HG03571 (cell line): ENCODE measurements at regions not wholly inside any gene's neighbourhood (a gene's known extent, or its start where the extent isn't known, plus 50 kb on each side); places are given as distances from the start of the nearest gene placed in this dataset.

ENCODE experiments used
- ATAC-seq: cut with Tn5 transposase; IDR thresholded peaks from one replicate; pipeline ENCODE4 v1.9.1; 2021; ENCODE audit not compliant: unreplicated experiment

DNA sequence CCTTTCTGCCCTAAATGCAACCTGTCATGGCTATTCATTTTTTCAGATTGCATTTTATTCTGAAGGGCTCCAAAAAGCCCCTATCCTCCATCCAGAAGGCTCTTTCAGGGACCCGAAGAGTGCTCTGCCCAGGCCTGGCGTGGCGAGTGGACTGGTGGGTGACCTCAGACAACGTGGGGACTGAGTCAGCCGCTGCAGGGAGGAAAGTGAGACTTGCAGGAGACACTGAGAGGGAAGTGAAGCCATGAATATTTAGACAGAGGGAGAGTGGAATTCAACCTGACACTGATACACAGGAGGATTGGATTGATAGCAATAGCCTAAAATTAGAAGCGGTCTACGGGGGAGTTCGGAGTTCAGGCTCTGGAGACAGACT lies 63.6 kb upstream of the SIX2 start:
- no peak for ATAC-seq

DNA sequence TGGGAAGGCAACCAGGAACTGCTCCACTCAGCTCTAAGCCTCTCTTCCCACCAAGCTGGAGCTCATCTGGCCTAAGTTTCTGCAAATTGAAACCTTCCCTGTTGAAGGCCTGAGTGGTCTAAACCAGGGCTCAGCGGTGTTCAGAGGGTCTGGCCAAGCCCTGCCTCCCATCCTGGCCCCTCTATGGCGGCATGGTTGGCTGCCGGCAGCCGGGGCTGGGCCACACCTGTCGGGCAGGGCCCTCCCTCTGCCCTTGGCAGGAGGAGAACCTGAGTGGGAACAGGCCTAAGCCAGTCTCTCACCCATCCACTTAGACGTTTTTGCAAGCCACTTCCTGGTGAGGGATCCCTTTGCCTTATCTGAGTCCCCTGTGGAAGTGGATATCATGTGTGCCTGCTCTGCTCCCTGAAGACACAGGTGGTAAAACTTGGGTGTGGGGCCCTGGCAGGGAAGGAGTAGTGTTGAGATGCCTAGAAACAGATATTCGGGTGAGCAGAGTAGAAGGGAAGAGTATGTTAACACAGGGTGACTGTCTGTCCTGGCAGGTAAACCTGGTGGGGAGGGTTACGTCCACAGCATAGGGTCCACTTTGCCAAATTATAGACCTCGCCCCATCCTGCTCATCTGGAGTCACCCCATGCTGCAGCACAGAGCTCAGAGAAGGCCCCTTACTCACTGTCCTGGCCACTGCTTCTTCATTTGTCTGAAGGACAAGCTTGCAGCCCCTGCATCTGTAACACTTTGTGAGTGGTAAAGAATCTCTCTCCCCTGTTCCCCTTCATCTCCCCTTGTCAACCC lies 63.0 kb upstream of the SIX2 start:
- no peak for ATAC-seq

DNA sequence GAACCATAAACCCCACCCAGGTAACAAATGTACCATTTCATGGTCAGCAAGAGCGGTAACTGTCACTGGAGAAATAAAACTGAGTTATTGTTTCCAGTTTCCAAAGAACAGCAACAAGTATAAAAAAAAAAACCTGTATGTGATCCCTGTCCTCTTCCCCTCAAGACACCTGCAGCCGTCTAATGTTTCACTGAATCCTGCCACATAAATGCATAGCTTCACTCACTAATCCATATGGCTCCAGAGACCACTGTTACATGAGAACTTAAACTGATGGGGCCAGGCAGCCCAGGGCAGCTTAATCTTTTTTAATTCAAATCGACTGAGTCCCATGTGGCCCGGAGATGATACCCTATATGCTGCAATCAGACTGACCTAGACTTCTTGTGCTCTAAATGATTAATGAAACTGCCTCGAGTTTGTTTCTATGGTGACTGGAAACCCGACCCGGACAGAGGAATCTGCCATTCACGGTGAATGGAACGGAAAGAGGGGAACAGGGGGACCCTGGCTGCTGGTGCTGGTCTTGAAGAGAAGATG lies 60.9 kb upstream of the SIX2 start:
- no peak for ATAC-seq

DNA sequence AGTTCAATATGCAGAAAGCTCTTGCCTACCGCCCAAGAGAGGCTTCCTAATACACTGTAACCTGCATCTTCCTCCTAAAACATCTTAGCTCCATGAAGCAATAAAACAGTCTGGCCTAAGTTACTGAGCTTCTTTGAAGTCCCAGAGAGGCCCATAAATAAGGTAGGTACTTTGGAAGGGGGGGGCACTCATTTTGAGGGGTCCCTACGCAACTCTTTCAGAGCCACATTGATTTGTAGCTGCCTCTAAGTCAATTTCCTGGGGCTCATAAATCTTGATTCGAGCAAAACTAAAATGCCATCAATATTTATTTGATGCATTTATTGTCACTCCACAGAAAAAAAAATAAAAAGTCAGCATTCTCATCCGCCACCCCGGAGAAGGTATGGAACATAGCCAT lies 60.4 kb upstream of the SIX2 start:
- no peak for ATAC-seq

DNA sequence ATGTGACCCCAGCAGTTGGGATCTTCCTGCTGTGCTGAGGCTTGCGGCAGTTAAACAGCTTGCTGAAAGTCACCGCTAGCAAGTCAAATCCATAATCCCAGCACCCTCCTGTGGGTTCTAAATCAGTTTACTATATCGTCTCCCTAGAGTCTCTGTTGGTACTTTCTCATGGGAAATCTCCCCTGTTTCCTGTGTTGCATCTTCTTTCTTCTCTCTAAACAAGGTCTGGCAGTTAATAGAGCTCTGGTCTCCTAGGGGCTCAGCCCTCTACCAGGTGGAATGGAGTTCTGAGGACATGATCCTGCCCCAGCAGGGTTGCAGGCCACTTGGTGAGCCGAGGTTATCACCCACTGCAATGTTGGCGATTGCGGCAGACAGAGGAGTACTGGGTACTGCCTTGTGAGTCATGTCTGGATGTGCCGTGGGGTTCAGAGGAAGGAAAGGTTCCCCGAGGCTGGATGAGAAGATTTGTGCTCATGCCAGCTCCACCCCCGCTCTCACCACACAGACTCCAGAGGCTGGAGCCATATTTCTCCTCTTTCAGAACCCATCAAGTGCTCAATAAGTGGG lies 59.4 kb upstream of the SIX2 start:
- ATAC-seq: no peak

DNA sequence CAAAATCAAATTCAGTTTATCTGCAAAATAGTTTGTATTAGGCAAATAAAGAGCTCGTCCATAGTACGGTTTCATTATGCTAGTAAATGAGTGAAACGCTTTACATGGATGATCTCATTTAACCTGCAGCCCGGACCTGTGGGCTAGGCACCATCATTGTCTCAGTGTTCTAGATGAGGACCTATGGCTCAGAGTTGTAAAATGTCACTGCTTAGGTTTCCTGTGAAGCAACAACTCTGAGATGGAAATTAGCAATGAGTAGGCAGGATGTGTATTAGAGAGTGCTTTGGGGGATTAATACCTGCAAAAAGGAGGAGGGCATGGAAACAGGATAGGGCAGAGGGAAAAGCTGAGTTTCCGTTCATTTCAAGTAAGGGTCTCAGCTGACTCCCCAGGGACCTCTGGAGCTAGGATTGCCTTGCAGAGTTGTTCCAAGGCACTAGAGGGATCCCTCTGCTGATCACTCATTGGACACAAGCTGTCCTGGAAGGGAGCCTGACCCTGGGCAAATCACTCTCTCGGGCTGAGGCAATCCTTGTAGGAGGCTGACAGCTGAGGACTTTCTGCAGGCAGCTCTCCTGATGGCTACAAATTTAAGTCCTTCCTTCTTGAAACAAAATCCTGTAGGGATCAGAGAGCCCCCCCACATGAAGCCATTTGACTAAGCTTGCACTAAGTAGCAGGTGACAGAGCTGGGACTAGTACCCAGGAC lies 58.8 kb upstream of the SIX2 start:
- no peak for ATAC-seq
